DMS 273 (cell line): ENCODE measurements at regions not wholly inside any gene's neighbourhood (a gene's known extent, or its start where the extent isn't known, plus 50 kb on each side); places are given as distances from the start of the nearest gene placed in this dataset.
A peak's percentile ranks its signal among the peaks of the same experiment; 100 is the strongest.
"Not testable (repeated sequence)": the region's sequence is repeated elsewhere in the genome, so short reads cannot be mapped to it uniquely, and the experiment has no call there.

Experiments
- DNase-seq: peaks from one replicate; lab custom pipeline; 2025; ENCODE audit not compliant: unreplicated experiment; lab: John Stamatoyannopoulos, UW

- no peak for DNase-seq
Observed at GRCh38 chr22:23397613-23398567, 182.2 kb downstream of the IGLL1 start.

DNA sequence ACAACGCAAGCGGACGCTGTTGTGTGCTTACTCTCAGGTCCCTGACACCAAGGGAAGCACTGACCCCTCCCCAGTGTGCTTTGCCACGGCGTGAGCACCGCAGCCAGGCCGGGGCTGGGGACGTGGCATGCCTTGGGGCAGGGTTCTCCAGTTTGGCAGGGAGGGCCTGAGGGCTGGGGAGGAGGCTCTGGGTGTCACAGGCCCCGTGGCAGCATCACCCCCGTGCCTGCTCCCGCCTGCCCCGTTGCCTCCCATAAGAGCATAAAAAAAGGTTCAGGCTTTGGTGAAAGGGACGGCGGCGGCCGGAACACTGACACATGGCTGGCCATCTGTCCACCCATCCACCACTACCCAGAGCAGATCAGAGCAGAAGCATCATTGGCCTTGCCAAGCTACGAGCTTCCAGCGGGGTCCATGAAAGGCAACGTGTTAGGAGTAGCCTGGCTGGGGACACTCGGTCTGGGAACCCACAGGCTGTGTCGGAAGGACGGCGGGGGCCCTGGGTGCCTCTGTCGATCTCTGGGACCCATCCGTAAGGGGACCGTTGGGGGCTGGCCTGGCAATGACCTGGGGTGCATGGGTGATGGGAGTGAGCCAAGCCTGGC, 183.0 kb downstream of the IGLL1 start:
- DNase-seq: no peak

GRCh38 chr22:23396362-23397007, 183.6 kb downstream of the IGLL1 start:
- DNase-seq: peak; percentile 12

- no peak for DNase-seq
Observed at GRCh38 chr22:23395530-23396361, 184.3 kb downstream of the IGLL1 start.

DNA sequence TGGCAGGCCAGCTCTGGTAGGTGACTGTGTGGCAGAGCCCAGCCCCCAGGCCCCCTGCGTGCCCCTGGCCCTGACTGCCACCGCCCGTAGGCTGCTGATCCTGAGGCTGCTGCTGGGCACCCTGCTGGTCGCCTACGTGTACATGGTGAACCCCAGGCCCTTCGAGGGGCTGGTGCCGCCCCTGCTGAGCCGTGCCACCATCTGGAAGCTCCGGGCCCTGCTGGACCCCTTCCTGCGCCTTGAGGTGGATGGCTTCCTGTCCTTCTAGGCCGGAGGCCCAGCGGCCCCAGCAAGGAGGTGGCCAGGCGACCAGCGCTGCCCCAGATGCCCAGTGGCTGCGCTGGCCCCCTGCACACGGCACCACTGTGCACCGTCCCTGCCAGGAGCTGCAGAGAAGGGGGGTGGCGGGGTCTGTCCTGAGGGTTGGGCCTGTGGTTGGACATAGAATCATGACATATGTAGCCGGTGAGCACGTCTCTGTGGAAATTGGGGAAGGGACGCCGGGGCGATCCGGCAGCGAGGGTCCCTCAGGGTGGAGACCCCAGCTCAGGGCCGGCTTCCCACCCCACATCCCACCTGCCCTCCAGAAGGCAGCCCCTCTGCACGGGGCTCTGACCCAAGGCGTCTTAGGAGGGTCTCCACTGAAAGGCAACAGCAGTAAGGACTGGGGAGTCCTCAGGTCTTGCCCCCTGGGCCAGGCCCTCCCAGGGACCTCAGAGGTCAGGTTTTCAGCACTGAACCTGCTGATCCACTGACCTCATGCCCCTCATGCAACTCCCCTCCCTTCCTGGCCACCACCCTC, 185.4 kb downstream of the IGLL1 start:
- DNase-seq: no peak

DNA sequence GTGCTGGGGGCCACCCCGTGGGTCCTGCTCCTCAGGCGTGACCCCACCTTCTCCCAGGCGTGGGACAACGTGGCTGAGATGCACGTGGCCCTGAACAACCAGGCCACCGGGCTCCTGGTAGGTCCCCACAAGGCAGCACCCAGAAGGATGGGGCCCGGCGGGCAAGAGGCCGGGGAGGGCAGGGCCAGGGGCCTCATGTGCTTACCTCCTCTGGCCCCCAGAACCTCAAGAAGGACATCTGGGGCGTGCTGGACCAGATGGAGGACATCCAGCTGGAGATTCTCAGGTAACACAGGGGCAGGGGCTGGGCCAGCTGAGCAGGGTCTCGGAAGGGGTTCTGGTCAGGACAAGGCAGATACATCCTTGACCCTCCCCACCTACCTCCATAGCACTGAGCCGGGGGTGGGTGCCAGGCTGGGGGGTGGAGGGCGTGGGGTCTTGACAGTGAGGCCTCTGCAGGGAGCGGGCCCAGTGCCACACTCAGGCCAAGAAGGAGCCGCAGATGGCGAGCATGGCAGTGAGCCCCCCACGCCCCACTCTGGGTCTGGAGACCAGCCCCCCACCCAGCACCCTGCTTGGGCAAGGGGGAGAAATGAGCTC, 186.3 kb downstream of the IGLL1 start:
- DNase-seq: no peak

DNA sequence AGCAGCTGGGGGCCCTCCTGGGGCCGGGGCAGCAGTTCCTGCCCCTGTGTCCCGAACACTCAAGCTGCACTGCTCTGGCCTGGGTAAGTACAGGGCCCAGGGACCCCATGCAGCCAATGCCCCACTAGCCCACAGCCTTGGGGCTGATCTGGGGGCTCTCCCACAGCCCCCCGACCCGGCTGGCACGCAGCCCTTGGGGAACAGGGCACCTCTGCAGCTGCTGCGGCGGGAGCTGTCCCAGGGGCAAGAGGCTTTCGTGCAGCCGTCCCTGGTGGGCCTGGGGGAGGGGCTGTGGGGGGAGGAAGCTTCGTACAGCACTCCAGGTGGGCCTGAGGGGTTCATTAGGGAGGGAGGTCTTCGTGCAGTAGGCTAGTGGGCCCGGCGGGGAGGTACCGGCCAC, 186.9 kb downstream of the IGLL1 start:
- not testable (repeated sequence) for DNase-seq

GRCh38 chr22:23392420-23393121, 187.5 kb downstream of the IGLL1 start:
- no peak for DNase-seq

DNA sequence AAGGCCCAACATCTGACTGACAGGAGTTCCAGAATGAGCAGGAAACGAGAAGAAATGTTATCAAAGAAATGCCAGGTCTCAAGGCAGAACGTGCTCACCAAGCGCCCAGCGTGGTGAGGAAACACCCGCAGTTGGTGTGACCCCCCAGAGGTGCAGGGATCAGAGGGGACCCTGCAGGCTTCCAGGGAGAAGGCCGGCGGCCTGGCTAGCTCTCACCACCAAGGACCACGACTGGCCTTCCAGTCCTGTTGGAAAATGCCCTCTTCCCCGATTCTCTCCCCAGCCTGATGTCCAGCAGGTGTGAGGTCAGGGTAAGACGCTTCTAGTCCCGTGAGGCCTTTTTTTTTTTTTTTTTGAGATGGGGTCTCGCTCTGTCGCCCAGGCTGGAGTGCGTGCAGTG, 189.1 kb downstream of the IGLL1 start:
- DNase-seq: no peak

GRCh38 chr22:23389271-23390071, 190.6 kb downstream of the IGLL1 start:
- no peak for DNase-seq

- no peak for DNase-seq
Observed at GRCh38 chr22:23388517-23388890, 191.6 kb downstream of the IGLL1 start.

GRCh38 chr22:23387827-23388516, 192.1 kb downstream of the IGLL1 start:
- no peak for DNase-seq

GRCh38 chr22:23386822-23387580, 193.1 kb downstream of the IGLL1 start:
- no peak for DNase-seq

DNA sequence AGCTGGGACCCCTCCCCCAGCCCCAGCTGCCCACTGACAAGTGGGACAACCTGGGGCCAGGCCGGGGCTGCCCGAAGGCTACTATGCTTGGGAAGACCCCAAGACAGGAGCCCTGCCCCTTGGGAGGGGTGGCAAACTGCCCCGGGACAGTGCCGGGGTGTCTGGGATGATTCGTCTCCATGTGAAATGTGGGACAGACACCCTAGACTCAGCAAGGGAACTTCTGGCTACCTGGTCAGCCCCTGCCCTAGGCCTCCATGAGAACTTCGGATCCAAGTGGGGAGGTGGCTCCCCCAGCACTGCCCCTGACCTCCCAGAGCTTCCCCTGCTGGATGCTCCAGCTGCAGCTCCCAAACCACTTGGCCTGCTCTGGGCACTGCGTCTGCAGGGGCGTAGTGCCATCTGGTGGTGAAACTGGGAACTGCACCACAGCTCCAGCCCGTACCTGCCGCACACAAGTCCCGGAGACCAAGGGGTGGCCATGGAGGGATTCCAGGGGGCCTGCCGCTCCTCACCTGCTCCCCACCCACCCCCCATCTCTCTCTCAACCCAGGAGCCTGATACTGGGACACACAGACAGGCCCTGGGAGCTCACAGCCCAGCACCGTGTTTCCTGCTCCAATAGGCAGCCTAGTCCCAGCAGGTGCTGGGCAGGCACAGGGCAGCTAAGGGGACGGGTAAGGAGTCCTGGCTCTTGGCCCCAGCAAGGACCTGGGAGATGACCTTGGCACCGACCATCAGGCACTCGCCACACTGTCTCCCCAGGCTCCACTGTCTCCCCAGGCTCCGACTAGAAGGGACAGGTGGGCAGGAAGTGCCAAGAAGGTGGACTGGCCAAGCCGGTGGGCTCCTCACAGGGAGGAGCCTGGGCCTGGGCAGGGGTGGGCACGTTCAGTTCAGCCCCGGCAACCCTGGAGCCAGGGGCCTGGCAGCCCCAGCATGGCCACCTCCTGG, 194.1 kb downstream of the IGLL1 start:
- peak; percentile 83 for DNase-seq

DNA sequence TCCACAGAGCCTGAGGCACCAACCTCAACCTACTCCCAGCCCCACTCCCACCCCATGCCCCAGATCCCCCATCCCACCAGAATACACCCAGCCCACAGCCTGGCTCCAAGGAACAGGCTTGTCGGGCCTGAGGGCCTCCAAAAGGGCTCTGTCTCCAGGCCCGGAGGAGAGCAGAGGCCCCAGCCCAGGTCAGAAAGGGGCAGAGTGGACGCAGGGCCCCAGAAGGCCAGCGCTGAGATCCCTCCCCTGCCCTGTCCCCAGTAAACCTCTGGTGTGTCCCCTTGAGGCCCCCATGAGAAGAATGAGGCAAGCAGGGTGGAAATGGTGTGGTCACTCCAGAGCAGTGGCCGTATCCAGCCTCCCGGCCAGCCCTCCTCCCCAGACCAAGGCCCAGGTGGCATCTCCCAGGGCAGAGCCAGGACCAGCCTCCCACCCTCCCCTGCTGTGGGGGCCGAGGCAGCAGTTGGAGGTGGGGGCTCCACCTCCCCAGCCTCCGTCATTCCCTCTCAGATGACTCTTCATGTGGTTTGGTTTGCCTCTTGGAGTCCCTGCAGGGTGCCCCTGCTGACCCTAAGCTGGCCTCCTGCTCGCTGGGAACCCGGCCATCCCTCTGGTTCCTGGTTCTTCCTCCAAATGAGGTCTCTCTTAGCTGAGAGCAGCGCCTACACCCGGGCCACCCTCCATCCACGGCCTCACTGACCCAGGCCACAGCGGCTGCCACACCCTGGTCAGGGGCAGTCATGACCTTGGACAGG, 195.0 kb downstream of the IGLL1 start:
- DNase-seq: no peak
